GM21447 (cell line): ENCODE measurements at regions not wholly inside any gene's neighbourhood (a gene's known extent, or its start where the extent isn't known, plus 50 kb on each side); places are given as distances from the start of the nearest gene placed in this dataset.

ENCODE experiments used
- ATAC-seq: cut with Tn5 transposase; IDR thresholded peaks from one replicate; pipeline ENCODE4 v1.9.1; 2021; ENCODE audit not compliant: unreplicated experiment

DNA sequence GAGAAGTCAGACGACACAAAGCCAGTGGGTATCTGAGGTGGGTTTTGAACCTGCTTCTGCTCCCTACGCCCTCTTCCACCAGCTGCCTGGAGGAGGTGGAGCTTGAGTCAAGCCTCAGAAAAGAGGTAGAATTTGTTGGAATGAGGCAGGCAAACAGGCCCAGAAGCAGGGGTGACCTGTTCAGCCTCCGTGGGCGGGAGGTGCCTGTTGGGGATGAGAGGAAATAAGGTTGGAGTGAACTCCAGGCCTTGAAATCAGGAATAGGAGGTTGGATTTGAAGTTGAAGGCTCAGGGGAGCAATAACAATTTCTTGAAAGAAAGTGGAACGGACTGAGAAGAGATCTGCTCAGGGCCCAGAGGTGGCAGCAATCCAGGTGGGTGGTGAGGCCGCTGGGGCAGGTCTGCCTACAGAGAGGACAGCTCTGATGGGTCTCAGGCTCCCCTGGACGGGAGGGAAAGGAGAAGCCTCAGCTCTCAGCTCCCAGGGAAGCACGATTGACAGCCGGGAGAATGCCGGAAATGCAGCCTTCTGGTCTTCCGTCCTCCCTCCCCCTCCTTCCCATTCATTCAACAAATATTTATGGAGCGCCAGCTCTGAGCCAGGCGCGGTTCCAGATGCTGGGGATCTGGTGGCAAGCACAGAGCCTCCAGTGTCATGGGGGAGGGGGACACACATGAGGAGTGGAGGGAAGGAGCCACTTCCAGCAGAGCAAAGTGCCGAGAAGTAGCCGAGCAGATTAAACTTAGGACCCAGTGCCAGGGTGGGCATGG is 61.9 kb upstream of the CIBAR2 start:
- no peak for ATAC-seq

DNA sequence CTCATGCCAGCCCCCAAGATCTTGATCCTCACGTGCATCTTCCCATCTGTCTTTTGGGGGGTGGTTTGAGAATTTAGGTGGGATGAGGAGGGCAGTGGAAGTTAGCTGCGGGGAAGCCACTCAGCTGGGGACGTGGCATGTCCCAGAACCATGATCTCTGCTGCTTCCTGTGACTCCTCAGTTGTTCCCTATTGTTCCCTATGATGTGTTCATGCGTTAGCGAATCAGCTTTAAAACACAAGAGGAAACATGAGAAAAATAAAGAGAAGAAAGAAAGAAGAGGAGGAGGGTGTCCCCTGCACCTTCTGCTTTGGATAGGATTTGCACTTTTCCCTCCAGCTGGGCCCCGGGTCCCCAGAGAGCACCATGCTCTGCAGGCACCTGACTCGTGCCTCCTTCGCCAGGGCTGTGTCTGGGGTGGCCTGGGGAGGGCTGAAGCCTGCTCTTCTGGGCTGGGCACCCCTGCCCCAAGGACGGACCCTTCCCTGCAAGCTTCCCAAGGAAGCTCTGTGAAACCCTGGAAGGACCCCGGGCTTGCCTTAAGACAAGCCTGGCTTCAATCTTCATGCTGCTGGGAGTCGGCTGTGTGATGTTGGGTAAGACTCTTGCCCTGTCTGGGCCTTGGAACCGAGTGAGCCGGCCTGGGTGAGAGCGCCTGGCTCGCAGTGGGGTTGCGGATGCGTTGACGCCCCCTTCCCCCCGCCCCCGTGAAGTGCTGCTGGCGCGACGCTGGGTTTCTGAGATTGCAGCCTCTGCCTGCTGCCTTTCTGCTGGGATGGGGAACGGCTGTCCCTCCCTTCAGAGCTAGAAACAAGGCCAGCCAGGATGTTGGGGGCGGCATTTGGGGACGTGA is 62.8 kb upstream of the CIBAR2 start:
- no peak for ATAC-seq

- no peak for ATAC-seq
Observed at GRCh38 chr16:85175724-85176233, 63.5 kb upstream of the CIBAR2 start.

DNA sequence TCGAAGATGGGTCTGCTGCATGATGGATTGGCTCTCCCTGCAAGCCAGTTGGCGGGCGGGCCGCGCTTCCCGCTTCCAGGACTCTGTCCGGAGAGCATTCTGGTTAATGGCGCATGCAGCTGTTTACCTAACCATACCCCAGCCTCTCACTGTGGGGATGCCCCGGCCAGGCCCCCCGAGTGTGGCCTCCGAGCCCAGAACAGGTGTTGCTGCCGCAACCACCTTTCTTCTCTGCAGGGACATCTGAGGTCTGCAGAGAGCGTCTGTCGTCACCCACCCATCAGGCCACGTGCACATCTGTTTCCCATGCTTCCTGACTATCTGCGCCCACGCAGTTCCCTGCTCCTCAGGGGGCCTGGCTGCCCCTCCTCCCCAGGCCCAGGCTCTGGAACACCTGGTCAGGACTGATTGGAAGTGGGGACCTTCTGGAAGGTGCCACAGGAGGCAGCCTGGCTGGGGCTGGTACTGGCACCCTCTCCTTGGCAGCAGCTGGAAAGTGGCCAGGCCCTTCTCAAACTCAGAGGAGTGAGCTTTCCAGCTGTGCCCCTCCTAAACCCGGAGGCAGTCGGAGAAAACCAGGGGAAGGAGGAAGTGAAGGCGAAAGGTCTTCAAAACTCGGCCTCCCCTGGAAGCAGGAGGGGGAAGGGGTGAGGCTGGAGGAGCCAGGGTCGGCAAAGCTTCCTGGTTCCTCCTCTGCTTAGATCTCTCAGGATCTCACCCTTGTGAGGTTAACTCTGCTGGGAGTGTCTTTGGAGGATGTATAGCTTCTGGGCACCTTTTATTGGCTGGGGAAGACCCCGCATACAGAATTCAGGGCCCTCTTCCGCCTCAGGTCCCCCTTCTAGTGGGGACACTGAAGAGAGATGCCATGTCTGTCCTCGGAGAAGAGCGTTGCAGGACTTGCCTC is 64.5 kb upstream of the CIBAR2 start:
- no peak for ATAC-seq

DNA sequence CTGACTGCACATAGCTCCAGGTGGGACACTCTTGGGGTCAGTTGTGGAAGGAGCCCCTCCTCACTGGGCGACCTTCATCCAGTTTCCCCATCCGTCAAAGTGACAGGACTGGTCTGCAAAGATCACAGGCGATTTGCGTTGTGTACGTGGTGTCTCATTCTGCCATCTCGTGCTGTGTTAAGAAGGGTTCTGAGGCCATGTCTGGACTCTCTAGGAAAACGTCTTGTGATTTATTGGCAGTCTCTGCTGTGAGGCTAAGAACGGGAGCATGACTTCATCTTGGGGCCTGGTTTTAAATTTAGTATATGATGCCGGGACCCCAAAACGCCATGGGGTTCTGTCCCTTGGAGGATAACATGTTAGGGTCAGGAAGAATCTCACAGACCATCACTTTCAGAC is 65.2 kb upstream of the CIBAR2 start:
- no peak for ATAC-seq

DNA sequence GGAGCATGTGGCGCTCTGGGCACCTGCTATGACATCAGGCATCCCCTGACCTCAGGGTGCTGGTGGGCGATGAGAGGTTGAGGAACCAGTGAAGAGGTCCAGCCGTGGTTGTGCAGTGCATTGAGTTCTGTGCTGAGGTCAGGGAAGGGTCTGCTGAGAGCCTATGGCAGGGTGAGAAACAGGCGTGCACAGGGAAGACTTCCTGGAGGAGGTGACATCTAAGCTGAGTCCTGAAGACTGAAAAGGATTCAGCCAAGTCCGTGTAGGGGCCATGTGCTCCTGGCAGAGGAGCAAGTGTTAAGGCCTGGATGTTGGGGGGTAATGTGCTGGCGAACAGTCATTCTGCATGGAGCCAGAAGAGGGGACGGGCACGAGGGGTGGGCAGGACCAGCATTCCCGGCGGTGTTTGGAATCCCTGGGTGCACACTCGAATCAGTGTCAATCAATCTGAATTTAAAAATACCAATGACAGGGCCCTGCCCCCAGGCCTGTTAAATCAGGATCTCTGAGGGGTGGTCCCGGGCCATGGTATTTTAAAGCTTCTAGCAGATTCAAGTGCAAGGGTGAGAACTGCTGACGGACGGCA is 65.8 kb upstream of the CIBAR2 start:
- ATAC-seq = no peak

DNA sequence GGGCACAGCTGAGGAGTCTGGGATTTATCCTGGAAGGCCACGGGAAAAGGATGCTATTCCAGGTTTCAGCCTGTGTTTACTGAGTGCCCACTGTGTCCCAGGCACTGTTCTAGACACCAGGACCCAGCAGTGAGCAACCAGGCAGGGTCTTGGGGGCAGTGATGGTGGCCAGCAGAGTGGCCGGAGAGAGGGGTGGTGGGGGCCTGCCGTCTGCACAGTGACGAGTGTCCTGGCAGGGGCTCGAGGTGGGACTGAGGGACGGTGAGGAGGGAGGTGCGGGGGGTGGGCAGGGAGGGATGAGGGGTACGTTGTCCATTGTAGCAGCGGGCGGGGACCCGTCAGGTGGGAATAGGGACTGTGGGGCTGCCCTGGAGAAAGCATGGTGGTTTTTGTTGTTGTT is 66.3 kb upstream of the CIBAR2 start:
- ATAC-seq = no peak

DNA sequence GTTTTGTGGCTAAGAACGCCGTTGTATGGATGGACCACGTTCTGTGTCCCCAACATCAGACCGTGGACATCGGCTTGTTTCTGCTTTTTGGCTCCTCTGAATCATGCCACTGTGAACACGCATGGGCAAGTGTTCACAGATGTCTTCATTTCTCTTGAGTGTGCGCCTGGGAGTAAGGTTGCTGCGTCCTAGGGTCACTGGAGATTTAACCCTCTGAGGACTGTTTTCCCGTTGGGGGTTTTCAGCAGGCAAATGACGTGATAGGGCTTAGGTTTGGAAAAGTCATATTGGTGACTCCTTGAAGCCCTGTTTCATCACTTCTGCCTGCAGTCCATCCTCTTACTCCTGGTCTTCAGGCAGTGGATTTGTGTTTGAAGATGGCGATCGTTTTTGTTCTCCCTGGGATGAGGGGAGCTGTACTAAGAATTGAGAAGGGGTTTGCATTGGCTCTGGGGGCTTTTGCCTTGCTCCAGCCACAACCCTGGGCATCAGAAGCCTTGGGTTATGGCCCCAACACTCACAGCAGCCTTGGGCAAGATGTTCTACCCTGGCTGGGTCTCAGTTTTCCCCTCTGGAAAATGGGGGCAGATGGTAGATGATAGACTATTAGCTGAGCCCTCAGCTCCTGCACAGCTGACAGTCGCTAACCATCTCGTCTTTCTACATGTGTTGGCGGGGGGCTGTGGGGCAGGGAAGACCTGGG is 67.2 kb upstream of the CIBAR2 start:
- ATAC-seq = no peak

GRCh38 chr16:85180047-85180826 is 68.0 kb upstream of the CIBAR2 start:
- ATAC-seq = no peak

DNA sequence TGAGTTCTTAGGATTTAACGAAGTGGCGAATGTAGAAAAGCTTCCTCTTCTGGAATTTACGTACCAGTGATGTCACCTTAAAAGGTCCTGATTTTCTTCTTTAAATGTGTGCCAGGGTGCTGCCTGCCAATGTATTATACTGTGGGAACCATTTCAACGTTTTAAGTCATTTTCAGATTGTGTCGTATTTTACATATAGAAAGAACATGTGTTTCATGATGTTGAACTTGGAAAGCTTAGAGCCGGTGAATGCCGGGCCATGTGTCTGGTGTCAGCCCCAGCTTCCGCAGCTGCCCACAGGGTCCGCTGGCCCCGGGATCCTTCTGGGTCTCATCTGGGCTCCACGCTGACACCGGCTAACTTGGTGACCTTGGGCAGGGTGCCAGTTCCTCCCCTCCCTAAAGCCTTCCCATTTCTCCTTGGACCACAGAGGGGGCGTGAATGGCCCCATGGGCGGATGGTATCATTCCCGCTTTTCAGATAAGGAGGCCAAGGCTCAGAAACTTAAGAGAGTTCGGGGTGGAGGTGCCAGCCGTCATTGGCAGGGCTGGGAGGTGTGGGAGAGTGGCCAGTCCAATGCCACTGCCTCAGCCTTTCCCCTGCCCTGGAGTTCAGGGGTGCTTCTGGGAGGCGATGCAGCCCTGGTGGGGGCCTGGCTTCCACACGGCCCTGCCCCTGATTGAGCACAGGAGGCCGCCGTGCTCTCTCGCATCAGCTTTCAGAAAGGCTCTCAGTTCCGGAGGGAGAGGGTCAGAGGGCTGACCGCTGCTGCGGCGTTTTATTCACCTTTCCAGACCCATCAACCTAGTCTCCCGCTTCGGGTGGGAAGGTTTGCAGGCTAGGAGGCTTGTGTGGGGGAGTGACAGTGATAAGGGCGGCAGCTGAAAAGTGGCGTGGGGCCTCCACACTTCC is 68.8 kb upstream of the CIBAR2 start:
- ATAC-seq = no peak

DNA sequence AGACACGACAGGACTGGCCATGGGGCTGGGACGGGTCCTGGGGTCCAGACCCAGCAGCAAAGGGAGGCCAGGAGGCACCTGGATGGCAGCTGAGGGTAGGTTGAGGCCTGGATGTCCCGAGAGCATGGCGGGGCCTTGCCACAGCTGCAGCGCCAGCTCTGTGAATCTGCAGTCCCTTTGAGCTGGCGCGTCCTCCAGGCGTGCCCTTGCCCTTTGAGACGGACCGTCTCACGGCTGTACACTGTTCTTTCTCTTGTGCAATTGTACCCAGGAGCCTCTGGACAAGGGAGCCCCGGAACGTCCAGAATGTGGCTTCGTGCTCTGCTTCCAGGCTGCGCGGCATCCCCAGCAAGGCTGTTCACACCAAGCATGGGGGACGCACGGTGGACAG is 69.5 kb upstream of the CIBAR2 start:
- ATAC-seq = no peak

DNA sequence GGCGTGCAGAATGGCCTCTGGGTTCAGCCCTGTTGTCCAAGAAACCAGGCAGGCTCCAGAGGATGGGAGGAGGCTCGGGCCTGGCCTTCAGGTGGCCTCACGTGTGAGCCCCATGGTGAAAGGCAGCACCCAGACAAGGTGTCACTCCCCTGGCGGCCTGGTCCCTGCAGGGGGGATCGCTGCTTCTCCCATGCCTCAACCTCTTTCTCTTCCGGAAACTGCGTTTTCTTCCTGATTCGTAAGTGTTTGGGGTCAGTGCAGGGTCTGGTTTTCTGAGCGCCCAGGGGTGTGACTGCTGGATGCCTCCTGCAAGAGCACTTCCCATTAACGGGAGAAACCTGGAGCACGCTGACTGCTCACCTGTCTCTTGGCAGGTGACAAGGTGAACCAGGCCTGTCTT is 70.0 kb upstream of the CIBAR2 start:
- ATAC-seq = no peak

DNA sequence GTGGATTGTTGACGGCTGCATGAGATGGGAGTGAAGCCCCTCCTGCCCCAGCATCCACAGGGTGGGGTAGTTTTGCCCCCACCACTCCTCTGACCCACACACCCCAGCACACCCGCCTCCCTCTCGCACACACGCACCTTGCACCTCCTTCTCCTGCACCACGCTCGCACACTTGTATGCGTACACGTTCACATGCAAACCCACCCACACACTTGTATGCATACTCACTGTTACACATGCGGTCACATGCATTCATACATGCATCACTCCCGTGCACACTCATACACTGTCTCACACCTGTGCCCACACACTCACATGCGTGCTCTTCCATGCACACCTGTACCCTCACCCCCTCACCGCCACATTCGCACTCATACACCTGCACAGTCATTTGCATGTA is 70.5 kb upstream of the CIBAR2 start:
- ATAC-seq = no peak

DNA sequence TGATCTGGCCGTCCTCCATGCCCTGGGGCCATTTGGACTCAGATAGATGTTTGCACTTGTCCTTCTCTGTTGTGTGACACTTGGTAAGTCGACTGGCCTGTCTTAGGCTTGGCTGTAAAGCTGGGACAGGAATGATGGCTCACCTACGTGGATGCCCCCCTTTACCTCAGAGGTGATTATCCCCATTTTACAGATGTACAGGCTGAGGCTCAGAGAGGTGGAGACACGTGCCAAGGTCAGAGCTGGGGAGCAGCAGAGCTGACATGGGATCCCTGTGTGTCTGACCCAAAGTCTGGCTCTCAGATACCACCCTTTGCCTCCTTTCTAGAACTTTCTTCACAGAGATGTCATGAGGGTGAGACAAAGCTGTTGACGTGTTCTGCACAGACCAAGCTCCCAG is 71.3 kb upstream of the CIBAR2 start:
- no peak for ATAC-seq

DNA sequence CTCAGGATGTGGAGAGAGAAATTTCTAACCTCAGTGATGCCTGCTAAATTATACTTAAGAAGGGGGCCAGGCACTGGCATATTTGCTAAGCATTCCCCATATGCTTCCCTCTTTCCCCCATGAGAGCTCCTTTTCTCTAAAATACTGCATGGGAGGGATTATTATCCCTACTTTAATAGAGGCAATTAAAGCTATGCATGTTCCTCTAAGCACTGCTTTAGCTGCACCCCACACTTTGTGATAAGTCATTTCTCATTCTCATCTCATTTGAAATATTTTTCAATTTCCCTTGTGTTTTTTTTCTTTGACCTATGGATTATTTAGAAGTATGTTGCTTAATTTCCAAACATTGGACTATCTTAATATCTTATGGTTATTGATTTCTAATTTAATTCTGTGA is 72.1 kb upstream of the CIBAR2 start:
- ATAC-seq = no peak

GRCh38 chr16:85185303-85186100 is 73.2 kb upstream of the CIBAR2 start:
- ATAC-seq = no peak

GRCh38 chr16:85187002-85187401 is 74.7 kb upstream of the CIBAR2 start:
- no peak for ATAC-seq

- ATAC-seq = no peak
Observed at GRCh38 chr16:85187447-85187846, 75.2 kb upstream of the CIBAR2 start.
